ENCODE measurements at regions not wholly inside any gene's neighbourhood (a gene's known extent, or its start where the extent isn't known, plus 50 kb on each side); places are given as distances from the start of the nearest gene placed in this dataset.

DNA sequence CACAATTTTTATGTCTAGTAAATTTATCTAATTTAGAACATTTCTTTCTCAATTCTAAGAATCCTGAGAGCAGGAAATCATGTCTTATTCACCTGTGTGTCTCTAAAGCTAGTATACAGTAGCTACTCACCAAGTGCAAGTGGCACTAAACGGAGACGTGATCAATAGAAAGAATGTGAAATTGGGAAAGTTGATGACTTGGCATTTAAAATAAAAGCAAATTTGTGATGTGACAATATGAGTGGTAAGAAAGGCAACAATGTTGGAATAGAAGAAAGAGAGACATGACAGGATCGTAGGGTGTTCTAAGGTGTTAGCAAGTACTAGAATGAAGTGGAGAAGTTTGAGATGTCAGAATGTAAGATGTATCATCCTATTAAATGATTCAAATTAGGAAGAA lies 725.9 kb downstream of the BCKDHB start:
- TF ChIP-seq POLR2A (IDR thresholded peaks at IDR 0.05; ENCODE audit: low read depth) (no peak), EP300 (IDR thresholded peaks at IDR 0.05) (no peak), POLR2AphosphoS5 (IDR thresholded peaks at IDR 0.05) (no peak)
- TF ChIP-seq, protein P1, sequence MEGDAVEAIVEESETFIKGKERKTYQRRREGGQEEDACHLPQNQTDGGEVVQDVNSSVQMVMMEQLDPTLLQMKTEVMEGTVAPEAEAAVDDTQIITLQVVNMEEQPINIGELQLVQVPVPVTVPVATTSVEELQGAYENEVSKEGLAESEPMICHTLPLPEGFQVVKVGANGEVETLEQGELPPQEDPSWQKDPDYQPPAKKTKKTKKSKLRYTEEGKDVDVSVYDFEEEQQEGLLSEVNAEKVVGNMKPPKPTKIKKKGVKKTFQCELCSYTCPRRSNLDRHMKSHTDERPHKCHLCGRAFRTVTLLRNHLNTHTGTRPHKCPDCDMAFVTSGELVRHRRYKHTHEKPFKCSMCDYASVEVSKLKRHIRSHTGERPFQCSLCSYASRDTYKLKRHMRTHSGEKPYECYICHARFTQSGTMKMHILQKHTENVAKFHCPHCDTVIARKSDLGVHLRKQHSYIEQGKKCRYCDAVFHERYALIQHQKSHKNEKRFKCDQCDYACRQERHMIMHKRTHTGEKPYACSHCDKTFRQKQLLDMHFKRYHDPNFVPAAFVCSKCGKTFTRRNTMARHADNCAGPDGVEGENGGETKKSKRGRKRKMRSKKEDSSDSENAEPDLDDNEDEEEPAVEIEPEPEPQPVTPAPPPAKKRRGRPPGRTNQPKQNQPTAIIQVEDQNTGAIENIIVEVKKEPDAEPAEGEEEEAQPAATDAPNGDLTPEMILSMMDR (IDR thresholded peaks at IDR 0.05): no peak

Measured in esophagus muscularis mucosa (tissue), 4 donors.